ENCODE measurements at regions not wholly inside any gene's neighbourhood (a gene's known extent, or its start where the extent isn't known, plus 50 kb on each side); places are given as distances from the start of the nearest gene placed in this dataset.

- no peak for TF ChIP-seq TEAD2 (tag; IDR thresholded peaks at IDR 0.05)
- TF ChIP-seq ZBTB9 (CRISPR knock-in tag; IDR thresholded peaks at IDR 0.05), result no peak
- TF ChIP-seq POLR2A (conservative IDR thresholded peaks at IDR 0.05), result no peak
Observed at GRCh38 chr18:51656249-51656648, 458.8 kb upstream of the MEX3C start.

Data from K562 (cell line).